OCI-LY7 (cell line): ENCODE measurements at regions not wholly inside any gene's neighbourhood (a gene's known extent, or its start where the extent isn't known, plus 50 kb on each side); places are given as distances from the start of the nearest gene placed in this dataset.
"Not testable (repeated sequence)": the region's sequence is repeated elsewhere in the genome, so short reads cannot be mapped to it uniquely, and the experiment has no call there.

Experiments
- CTCF ChIP-seq: fragments of 200-600 bp; sonication (generic); conservative IDR thresholded peaks from 2 replicates; pipeline ENCODE4 v1.5.1; 2014; ENCODE audit warnings: mild to moderate bottlenecking, antibody characterized with exemption, low read length, moderate library complexity, mixed read lengths
- EZH2phosphoT487 ChIP-seq: fragments of 200-600 bp; sonication (generic); IDR thresholded peaks from 2 replicates; pipeline ENCODE4 v1.6.1; 2018; ENCODE audit warnings: low read depth, borderline replicate concordance, mild to moderate bottlenecking, mixed run types, antibody characterized with exemption, low read length, moderate library complexity, mixed read lengths

DNA sequence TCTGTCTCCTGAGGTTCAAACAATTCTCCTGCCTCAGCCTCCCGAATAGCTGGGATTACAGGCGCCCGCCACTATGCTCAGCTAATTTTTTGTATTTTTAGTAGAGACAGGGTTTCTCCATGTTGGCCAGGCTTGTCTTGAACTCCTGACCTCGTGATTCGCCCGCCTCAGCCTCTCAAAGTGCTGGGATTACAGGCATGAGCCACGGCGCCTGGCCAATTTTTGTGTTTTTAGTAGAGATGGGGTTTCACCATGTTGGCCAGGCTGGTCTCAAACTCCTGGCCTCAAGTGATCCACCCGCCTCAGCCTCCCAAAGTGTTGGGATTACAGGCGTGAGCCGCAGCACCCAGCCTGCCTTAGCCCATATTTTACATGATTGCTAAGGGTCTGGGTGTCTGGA lies 130.3 kb upstream of the NCOR2 start:
- TF ChIP-seq CTCF, EZH2phosphoT487: not testable (repeated sequence)
